Lung (tissue), 11 donors: ENCODE measurements at regions not wholly inside any gene's neighbourhood (a gene's known extent, or its start where the extent isn't known, plus 50 kb on each side); places are given as distances from the start of the nearest gene placed in this dataset.
"Not testable (repeated sequence)": the region's sequence is repeated elsewhere in the genome, so short reads cannot be mapped to it uniquely, and the experiment has no call there.

Experiments used
- ATAC-seq: fragments of 200-7000 bp; cut with Tn5 transposase; one replicate; pipeline ENCODE4 v1.9.1; 2020; ENCODE audit warnings: moderate number of reproducible peaks; ENCODE audit not compliant: insufficient read depth, low FRiP score
- DNase-seq, 3 donors: peaks; one replicate each; pipeline ENCODE4 v3.0.0-alpha.2; 2013 to 2017
- H3K27ac ChIP-seq, 2 donors: one replicate each; pipeline ENCODE4 v1.5.1; 2013; ENCODE audit warnings: mild to moderate bottlenecking in 2 of 2, moderate library complexity in 2 of 2, control low read depth in 1 of 2, inconsistent platforms in 1 of 2, low read depth in 1 of 2, low read length in 1 of 2
- H3K27me3 ChIP-seq, 3 donors: one replicate each; pipeline ENCODE4 v1.5.1; 2013; ENCODE audit warnings: low read length in 2 of 3; ENCODE audit not compliant: control insufficient read depth in 3 of 3, insufficient read depth in 3 of 3
- H3K36me3 ChIP-seq, 4 donors: one replicate each; pipeline ENCODE4 v1.5.1; 2013; ENCODE audit warnings: low read length in 4 of 4, mild to moderate bottlenecking in 1 of 4, moderate library complexity in 1 of 4; ENCODE audit not compliant: control insufficient read depth in 4 of 4, insufficient read depth in 4 of 4
- H3K4me1 ChIP-seq, 5 donors: one replicate each; pipeline ENCODE4 v1.5.1; 2013; ENCODE audit warnings: low read length in 5 of 5, mild to moderate bottlenecking in 2 of 5, moderate library complexity in 1 of 5; ENCODE audit not compliant: control insufficient read depth in 5 of 5, insufficient read depth in 5 of 5
- H3K4me3 ChIP-seq: one replicate; pipeline ENCODE4 v1.5.1; 2013; ENCODE audit warnings: mild to moderate bottlenecking, control low read depth, moderate library complexity
- H3K9ac ChIP-seq, 2 donors: one replicate each; pipeline ENCODE4 v1.5.1; 2013; ENCODE audit warnings: low read length in 2 of 2, control low read depth in 1 of 2; ENCODE audit not compliant: insufficient read depth in 1 of 2
- H3K9me3 ChIP-seq, 4 donors: one replicate each; pipeline ENCODE4 v1.5.1; 2013; ENCODE audit warnings: low read length in 3 of 4, mild to moderate bottlenecking in 1 of 4, moderate library complexity in 1 of 4; ENCODE audit not compliant: control insufficient read depth in 4 of 4, insufficient read depth in 3 of 4
- WGBS, 2 donors: extraction: QIAGEN DNeasy Blood & Tissue Kit; methylation state at CpG; one replicate each; pipeline ENCODE4 v1.1.7; 2013; 5-methylcytosine and 5-hydroxymethylcytosine counted together
- TF ChIP-seq, protein P1 (sequence below): IDR thresholded peaks from 2 replicates; pipeline ENCODE4 v1.5.1; 2012; ENCODE audit warnings: mild to moderate bottlenecking; ENCODE audit errors: control extremely low read depth, extremely low read depth
- donor health status: control.
- donor health status: control.
- donor health status: Bipolar disorder and iron deficiency.
- donor health status: healthy.
- donor health status: DM: yes; HTN: yes; CAD: no.

- Histone ChIP-seq H3K9ac (no peak overlapping the region), H3K27ac (no peak overlapping the region), H3K27me3 (no peaks in the 10 kb centered on the region), H3K4me1 (peaks cover 0 to 4% (median 0%) of the 10 kb centered on the region in 5 donors), H3K9me3 (no peaks in the 10 kb centered on the region), H3K36me3 (no peaks in the 10 kb centered on the region), H3K4me3 (no peak overlapping the region)
- TF ChIP-seq, protein P1, sequence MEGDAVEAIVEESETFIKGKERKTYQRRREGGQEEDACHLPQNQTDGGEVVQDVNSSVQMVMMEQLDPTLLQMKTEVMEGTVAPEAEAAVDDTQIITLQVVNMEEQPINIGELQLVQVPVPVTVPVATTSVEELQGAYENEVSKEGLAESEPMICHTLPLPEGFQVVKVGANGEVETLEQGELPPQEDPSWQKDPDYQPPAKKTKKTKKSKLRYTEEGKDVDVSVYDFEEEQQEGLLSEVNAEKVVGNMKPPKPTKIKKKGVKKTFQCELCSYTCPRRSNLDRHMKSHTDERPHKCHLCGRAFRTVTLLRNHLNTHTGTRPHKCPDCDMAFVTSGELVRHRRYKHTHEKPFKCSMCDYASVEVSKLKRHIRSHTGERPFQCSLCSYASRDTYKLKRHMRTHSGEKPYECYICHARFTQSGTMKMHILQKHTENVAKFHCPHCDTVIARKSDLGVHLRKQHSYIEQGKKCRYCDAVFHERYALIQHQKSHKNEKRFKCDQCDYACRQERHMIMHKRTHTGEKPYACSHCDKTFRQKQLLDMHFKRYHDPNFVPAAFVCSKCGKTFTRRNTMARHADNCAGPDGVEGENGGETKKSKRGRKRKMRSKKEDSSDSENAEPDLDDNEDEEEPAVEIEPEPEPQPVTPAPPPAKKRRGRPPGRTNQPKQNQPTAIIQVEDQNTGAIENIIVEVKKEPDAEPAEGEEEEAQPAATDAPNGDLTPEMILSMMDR: no peak
- DNase-seq: no peak
- ATAC-seq: no peak
- 77 to 89% methylated on average over 3 of the region's 3 CpGs for WGBS, 2 donors
Measured at GRCh38 chr13:44649104-44649428, 72.9 kb upstream of the TSC22D1 start.

GRCh38 chr13:44648392-44649103 is 72.4 kb upstream of the TSC22D1 start:
- H3K27ac ChIP-seq: no peak overlapping the region
- no peaks in the 10 kb centered on the region for H3K9me3 ChIP-seq
- ATAC-seq (no peak), DNase-seq (no peak)
- no peak overlapping the region for H3K4me3 ChIP-seq
- H3K36me3 ChIP-seq: no peaks in the 10 kb centered on the region
- H3K4me1 ChIP-seq: peaks cover 0 to 4% (median 0%) of the 10 kb centered on the region in 5 donors
- H3K27me3 ChIP-seq: no peaks in the 10 kb centered on the region
- TF ChIP-seq, protein P1: no peak
- no peak overlapping the region for H3K9ac ChIP-seq
- WGBS, 2 donors: 61 to 81% methylated on average over 2 of the region's 2 CpGs

DNA sequence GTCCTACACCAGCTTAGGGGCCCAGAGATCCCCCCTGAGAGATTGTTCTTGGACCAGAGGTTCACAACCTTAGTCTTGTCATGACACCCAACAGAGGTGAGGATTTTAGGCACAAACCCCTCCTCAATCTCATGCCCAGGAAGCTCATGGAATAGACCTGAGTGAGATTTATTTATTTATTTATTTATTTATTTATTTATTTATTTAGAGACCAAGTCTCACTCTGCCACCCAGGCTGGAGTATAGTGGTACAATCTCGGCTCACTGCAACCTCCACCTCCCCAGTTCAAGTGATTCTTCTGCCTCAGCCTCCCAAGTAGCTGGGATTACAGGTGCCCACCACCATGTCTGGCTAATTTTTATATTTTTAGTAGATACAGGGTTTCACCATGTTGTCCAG is 71.4 kb upstream of the TSC22D1 start:
- ATAC-seq: not testable (repeated sequence)
- WGBS, 2 donors: 91 to 95% methylated on average over 1 of the region's 1 CpG

DNA sequence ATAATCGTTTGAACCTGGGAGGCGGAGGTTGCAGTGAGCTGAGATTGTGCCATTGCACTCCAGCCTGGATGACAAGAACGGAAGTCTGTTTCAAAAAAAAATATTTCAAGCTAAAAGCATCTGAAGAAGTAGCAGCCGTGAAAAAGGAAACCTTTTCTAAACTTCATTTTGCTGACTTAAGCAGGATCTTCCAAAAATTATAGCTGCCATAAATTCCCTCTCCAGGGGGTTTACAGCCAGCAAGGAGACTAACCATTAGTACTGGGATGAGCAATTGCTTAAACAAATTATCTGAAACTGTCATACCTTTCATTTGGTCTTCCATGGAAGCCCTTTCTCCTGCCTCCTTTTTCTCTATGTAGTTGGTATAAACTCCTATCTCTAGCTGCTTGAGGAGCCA is 69.9 kb upstream of the TSC22D1 start:
- TF ChIP-seq, protein P1: no peak
- Histone ChIP-seq H3K4me3 (no peak overlapping the region), H3K27ac (no peak overlapping the region), H3K4me1 (peaks cover 0 to 4% (median 0%) of the 10 kb centered on the region in 5 donors), H3K9me3 (no peaks in the 10 kb centered on the region), H3K36me3 (no peaks in the 10 kb centered on the region), H3K27me3 (no peaks in the 10 kb centered on the region), H3K9ac (no peak overlapping the region)
- WGBS, 2 donors: 83 to 92% methylated on average over 4 of the region's 4 CpGs
- DNase-seq: no peak
- ATAC-seq: no peak

More for the DNA sequence above, 71.4 kb upstream of the TSC22D1 start:
- H3K27ac ChIP-seq, H3K9ac ChIP-seq, H3K4me1 ChIP-seq, H3K9me3 ChIP-seq, H3K36me3 ChIP-seq, DNase-seq, H3K27me3 ChIP-seq, H3K4me3 ChIP-seq: not testable (repeated sequence)
